ENCODE measurements at regions not wholly inside any gene's neighbourhood (a gene's known extent, or its start where the extent isn't known, plus 50 kb on each side); places are given as distances from the start of the nearest gene placed in this dataset.
"Not testable (repeated sequence)": the region's sequence is repeated elsewhere in the genome, so short reads cannot be mapped to it uniquely, and the experiment has no call there.

DNA sequence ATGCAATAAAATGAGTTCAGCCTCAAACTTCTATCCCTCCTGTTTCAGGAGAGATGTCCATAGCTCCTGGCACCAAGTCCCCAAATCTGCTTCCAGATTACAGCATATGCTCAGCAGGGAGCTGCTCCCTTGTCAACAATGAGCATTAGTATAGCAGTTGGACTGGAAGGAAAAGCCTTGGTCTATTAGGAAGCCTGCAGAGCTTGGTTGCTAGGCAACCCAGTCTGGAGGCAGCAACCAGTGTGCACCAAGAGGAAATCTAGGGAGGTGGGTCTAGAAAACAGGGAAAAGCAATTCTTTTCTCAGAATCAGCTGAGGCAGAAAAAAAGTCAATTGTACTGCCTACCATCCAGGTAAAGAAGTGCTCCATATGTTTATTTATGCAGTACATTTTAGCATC is 229.5 kb upstream of the NMUR2 start:
- DNase-seq = no peak
- Histone ChIP-seq H3K36me3 (ENCODE audit: control insufficient read depth, insufficient read depth, low read length) (no peaks in the 10 kb centered on the region), H3K9me3 (ENCODE audit: control insufficient read depth, low read length) (no peaks in the 10 kb centered on the region), H3K27ac (ENCODE audit: insufficient read depth, low read length, poor library complexity, severe bottlenecking) (no peak overlapping the region), H3K4me3 (ENCODE audit: insufficient read depth, low read depth, low read length, poor library complexity, severe bottlenecking) (no peak overlapping the region), H3K27me3 (replicated peaks; ENCODE audit: control insufficient read depth, insufficient read depth, low read length, poor library complexity, severe bottlenecking) (no peaks in the 10 kb centered on the region), H3K4me1 (ENCODE audit: control insufficient read depth, insufficient read depth, low read length, poor library complexity, severe bottlenecking) (no peaks in the 10 kb centered on the region)

DNA sequence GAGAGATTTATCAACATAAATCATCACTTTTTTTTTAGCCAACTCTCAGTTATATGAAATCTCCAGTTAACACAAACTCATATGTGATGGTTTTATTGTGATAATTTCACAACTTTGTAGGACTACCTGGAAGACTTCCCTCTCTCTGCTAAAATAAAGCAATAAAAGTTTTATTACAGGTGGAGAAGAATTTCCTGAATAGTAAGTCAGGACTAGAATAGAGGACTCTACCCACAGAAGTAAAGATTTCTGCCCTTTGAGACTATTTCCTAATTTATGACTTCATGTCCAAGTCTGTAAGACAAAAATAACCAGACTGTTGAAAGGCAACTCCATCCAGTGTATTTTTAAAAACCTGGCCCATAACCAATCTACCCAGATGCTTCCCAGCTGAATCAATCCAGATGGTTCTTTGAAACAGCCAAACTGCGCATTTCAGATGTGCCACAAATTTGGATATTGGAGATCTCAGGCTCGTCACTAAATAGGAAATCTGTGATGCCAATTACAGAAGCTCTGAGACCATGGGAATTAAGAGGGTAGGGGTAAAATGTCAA is 234.0 kb upstream of the NMUR2 start:
- no peaks in the 10 kb centered on the region for H3K9me3 ChIP-seq (ENCODE audit: control insufficient read depth, low read length)
- H3K36me3 ChIP-seq (ENCODE audit: control insufficient read depth, insufficient read depth, low read length) = no peaks in the 10 kb centered on the region
- DNase-seq = no peak
- no peaks in the 10 kb centered on the region for H3K4me1 ChIP-seq (ENCODE audit: control insufficient read depth, insufficient read depth, low read length, poor library complexity, severe bottlenecking)
- no peak overlapping the region for H3K4me3 ChIP-seq (ENCODE audit: insufficient read depth, low read depth, low read length, poor library complexity, severe bottlenecking)
- no peak overlapping the region for H3K27ac ChIP-seq (ENCODE audit: insufficient read depth, low read length, poor library complexity, severe bottlenecking)
- no peaks in the 10 kb centered on the region for H3K27me3 ChIP-seq (replicated peaks; ENCODE audit: control insufficient read depth, insufficient read depth, low read length, poor library complexity, severe bottlenecking)

DNA sequence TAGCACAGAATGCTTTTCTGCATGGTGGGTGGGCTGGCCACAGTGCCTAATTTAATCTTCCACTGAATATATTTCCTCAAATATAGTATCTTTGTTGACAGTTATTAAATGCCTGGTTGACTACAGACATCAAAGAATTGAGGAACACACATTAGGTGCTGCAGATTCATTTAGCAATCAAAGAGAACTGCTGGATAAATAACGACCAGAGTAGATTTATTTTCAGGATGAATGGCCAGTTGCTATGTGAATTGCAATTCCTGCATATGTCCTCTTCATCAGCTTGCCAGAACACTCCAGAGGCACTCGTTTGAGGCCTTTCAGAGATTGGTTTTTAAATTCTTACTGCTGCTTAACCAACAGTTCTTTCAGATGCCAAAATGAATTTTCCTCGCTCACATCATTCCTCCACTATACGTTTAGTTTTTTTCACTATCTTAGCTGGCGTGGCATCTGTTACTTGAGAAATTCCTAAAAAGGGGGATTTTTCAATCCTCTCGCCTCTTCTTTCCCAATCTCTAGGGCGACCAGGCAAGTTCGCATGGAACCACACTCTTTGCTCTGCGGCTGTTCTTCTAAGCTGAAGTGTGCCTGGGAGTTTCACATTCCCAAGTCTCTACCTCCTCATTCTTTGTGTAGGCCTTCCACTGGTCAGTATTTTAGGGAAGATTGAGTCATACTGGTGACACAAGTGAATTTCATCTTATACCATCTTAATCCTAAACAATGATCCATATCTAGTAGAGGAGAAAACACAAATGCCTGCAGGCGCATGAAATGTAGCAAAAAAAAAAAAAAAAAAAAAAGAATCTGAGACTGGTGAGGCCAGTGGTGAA is 237.1 kb upstream of the NMUR2 start:
- no peak overlapping the region for H3K27ac ChIP-seq (ENCODE audit: insufficient read depth, low read length, poor library complexity, severe bottlenecking)
- no peaks in the 10 kb centered on the region for H3K9me3 ChIP-seq (ENCODE audit: control insufficient read depth, low read length)
- no peaks in the 10 kb centered on the region for H3K27me3 ChIP-seq (replicated peaks; ENCODE audit: control insufficient read depth, insufficient read depth, low read length, poor library complexity, severe bottlenecking)
- no peaks in the 10 kb centered on the region for H3K4me1 ChIP-seq (ENCODE audit: control insufficient read depth, insufficient read depth, low read length, poor library complexity, severe bottlenecking)
- no peak for DNase-seq
- H3K36me3 ChIP-seq (ENCODE audit: control insufficient read depth, insufficient read depth, low read length) = no peaks in the 10 kb centered on the region
- no peak overlapping the region for H3K4me3 ChIP-seq (ENCODE audit: insufficient read depth, low read depth, low read length, poor library complexity, severe bottlenecking)

DNA sequence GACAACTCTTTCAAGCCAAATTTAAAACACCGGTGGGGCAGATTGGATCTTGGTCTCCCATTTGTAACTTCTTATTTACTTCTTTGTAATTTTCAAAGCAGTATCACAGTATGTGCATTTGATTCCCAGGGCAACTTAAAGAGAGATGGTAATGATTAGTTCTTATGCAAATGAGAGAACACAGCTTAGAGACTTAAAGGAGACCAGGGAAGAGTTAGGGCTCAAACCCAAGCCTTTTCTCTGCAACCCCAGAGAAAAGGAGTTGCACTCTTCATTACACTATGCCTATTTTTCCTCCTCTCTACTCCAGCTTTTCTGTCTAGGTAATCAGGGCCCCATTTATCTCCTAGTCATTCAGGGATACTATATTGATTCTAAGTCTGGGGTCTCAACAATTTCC is 237.8 kb upstream of the NMUR2 start:
- Histone ChIP-seq H3K27me3 (replicated peaks; ENCODE audit: control insufficient read depth, insufficient read depth, low read length, poor library complexity, severe bottlenecking) (no peaks in the 10 kb centered on the region), H3K4me1 (ENCODE audit: control insufficient read depth, insufficient read depth, low read length, poor library complexity, severe bottlenecking) (no peaks in the 10 kb centered on the region), H3K27ac (ENCODE audit: insufficient read depth, low read length, poor library complexity, severe bottlenecking) (no peak overlapping the region), H3K9me3 (ENCODE audit: control insufficient read depth, low read length) (no peaks in the 10 kb centered on the region), H3K4me3 (ENCODE audit: insufficient read depth, low read depth, low read length, poor library complexity, severe bottlenecking) (no peak overlapping the region), H3K36me3 (ENCODE audit: control insufficient read depth, insufficient read depth, low read length) (no peaks in the 10 kb centered on the region)
- no peak for DNase-seq

DNA sequence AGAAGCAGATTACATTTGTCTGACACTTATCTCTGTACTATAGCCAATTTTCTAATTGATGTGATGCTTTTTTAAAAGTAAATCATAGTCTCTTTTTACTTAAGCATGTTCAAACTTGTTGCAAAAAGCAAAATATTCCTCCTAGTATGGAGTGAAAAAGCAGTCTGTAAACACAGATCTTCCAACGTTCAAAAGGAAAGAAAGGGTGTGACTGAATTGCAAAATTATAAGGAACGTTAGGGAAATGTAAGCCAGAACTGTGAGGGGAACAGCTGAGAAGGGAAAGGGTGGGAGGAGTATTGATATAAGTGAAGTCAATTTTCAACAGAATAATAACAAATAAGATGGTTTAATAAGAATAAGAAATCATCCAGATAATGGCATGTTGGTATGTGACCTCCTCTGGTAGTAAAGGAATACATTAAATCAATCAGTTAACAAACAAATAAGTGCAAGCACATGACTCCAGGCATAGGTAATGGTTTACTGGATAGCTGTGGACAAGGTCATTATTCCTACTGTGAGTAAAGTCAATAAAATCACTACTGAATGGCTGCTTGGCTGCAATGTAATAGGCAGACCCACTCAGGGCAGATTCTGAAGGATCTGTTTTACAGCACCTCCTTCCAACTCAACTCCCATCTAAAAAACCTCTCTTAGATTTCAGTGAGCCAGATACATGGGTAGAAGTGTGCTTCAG is 239.1 kb upstream of the NMUR2 start:
- H3K4me1 ChIP-seq (ENCODE audit: control insufficient read depth, insufficient read depth, low read length, poor library complexity, severe bottlenecking) = no peaks in the 10 kb centered on the region
- H3K9me3 ChIP-seq (ENCODE audit: control insufficient read depth, low read length) = no peaks in the 10 kb centered on the region
- no peak overlapping the region for H3K27ac ChIP-seq (ENCODE audit: insufficient read depth, low read length, poor library complexity, severe bottlenecking)
- no peak for DNase-seq
- H3K4me3 ChIP-seq (ENCODE audit: insufficient read depth, low read depth, low read length, poor library complexity, severe bottlenecking) = no peak overlapping the region
- H3K36me3 ChIP-seq (ENCODE audit: control insufficient read depth, insufficient read depth, low read length) = no peaks in the 10 kb centered on the region
- H3K27me3 ChIP-seq (replicated peaks; ENCODE audit: control insufficient read depth, insufficient read depth, low read length, poor library complexity, severe bottlenecking) = no peaks in the 10 kb centered on the region

DNA sequence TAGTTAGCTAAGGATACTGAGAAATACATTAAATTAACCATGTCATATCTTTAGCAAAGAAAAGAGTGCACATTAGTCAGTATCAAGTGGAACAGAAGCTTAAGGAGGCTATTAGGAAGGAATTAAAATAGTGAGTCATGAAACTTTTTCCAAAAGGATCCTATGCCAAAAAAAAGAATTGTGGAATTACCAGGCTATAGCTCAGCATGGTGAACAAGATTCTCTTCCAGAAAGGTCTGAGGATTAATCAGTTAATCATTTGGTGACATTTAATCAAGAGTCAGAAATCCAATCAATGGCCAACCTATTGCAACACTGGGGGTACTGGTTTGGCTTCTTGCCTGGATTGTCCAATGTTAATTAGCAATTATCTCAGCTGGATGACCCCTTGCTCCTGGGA is 244.5 kb upstream of the NMUR2 start:
- DNase-seq = no peak
- H3K4me1 ChIP-seq (ENCODE audit: control insufficient read depth, insufficient read depth, low read length, poor library complexity, severe bottlenecking) = no peaks in the 10 kb centered on the region
- H3K4me3 ChIP-seq (ENCODE audit: insufficient read depth, low read depth, low read length, poor library complexity, severe bottlenecking) = no peak overlapping the region
- no peaks in the 10 kb centered on the region for H3K27me3 ChIP-seq (replicated peaks; ENCODE audit: control insufficient read depth, insufficient read depth, low read length, poor library complexity, severe bottlenecking)
- H3K36me3 ChIP-seq (ENCODE audit: control insufficient read depth, insufficient read depth, low read length) = no peaks in the 10 kb centered on the region
- H3K27ac ChIP-seq (ENCODE audit: insufficient read depth, low read length, poor library complexity, severe bottlenecking) = no peak overlapping the region
- no peaks in the 10 kb centered on the region for H3K9me3 ChIP-seq (ENCODE audit: control insufficient read depth, low read length)

DNA sequence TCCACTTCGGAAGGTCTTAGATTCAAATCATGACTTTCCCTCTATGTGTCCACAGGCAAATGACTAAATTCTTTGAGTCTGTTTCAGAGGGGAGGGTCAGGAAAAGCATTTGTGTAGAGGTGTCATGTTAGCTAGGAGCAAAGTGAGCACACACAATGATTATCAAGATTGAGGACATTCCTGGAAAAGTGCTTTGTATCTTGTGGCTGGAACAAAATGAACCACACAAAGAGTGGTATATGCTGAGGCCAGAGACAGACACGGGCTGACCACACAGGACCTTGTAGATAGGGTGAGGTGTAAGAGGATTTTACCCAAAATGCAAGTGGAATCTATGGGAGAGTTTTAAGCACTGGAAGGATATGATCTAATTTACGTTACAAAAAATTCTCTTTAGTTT is 245.3 kb upstream of the NMUR2 start:
- Histone ChIP-seq H3K27me3 (replicated peaks; ENCODE audit: control insufficient read depth, insufficient read depth, low read length, poor library complexity, severe bottlenecking) (no peaks in the 10 kb centered on the region), H3K4me3 (ENCODE audit: insufficient read depth, low read depth, low read length, poor library complexity, severe bottlenecking) (no peak overlapping the region), H3K9me3 (ENCODE audit: control insufficient read depth, low read length) (no peaks in the 10 kb centered on the region), H3K4me1 (ENCODE audit: control insufficient read depth, insufficient read depth, low read length, poor library complexity, severe bottlenecking) (no peaks in the 10 kb centered on the region), H3K27ac (ENCODE audit: insufficient read depth, low read length, poor library complexity, severe bottlenecking) (no peak overlapping the region), H3K36me3 (ENCODE audit: control insufficient read depth, insufficient read depth, low read length) (no peaks in the 10 kb centered on the region)
- DNase-seq = no peak

DNA sequence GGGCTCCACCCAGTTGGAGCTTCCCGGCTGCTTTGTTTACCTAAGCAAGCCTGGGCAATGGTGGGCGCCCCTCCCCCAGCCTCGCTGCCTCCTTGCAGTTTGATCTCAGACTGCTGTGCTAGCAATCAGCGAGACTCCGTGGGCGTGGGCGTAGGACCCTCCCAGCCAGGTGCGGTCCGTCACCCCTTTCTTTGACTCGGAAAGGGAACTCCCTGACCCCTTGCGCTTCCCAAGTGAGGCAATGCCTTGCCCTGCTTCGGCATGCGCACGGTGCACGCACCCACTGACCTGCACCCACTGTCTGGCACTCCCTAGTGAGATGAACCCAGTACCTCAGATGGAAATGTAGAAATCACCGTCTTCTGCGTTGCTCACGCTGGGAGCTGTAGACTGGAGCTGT is 254.4 kb upstream of the NMUR2 start:
- H3K9me3 ChIP-seq (ENCODE audit: control insufficient read depth, low read length); H3K27me3 ChIP-seq (replicated peaks; ENCODE audit: control insufficient read depth, insufficient read depth, low read length, poor library complexity, severe bottlenecking): not testable (repeated sequence)

DNA sequence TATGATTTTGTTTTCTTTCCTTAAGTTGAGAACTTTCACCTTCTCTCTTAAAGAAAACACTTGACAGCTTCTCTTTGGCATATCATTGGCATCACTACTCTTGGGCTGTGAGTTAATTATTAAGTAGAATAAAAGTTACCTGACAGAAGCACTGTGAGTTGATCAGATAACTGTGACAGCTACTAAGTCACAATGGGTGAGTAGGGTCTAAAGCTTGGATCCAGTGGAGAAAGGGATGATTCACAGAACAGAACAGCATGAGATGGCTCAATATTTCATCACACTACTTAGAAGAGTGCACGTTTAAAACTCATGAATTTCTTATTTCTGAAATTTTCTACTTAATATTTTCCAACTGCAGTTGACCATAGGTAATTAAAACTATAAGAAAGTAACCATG is 268.5 kb upstream of the NMUR2 start:
- Histone ChIP-seq H3K4me3 (ENCODE audit: insufficient read depth, low read depth, low read length, poor library complexity, severe bottlenecking) (no peak overlapping the region), H3K9me3 (ENCODE audit: control insufficient read depth, low read length) (no peaks in the 10 kb centered on the region), H3K27me3 (replicated peaks; ENCODE audit: control insufficient read depth, insufficient read depth, low read length, poor library complexity, severe bottlenecking) (no peaks in the 10 kb centered on the region), H3K4me1 (ENCODE audit: control insufficient read depth, insufficient read depth, low read length, poor library complexity, severe bottlenecking) (no peaks in the 10 kb centered on the region), H3K36me3 (ENCODE audit: control insufficient read depth, insufficient read depth, low read length) (no peaks in the 10 kb centered on the region), H3K27ac (ENCODE audit: insufficient read depth, low read length, poor library complexity, severe bottlenecking) (no peak overlapping the region)
- no peak for DNase-seq

More for the DNA sequence above, 254.4 kb upstream of the NMUR2 start:
- H3K36me3 ChIP-seq (ENCODE audit: control insufficient read depth, insufficient read depth, low read length); H3K4me1 ChIP-seq (ENCODE audit: control insufficient read depth, insufficient read depth, low read length, poor library complexity, severe bottlenecking); DNase-seq; H3K4me3 ChIP-seq (ENCODE audit: insufficient read depth, low read depth, low read length, poor library complexity, severe bottlenecking); H3K27ac ChIP-seq (ENCODE audit: insufficient read depth, low read length, poor library complexity, severe bottlenecking): not testable (repeated sequence)

DNA sequence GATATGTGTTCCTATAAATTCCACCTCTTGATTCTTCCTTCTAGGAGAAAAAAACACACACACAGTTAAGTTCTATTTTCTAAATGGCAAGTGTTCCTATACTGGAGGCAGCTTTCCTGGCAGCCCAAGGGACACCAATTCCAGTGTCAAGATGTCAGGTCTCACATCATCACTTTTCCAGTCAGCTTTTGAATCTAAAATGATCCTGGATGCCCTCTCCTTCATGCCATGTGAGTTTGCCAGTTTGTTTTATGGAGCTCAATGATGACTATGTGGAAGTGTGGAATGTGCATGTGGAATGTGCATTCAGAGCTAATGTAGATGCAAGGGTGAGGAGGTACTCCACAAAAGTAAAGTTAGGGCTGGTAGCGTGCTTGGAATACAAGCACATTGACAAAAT is 269.3 kb upstream of the NMUR2 start:
- H3K4me1 ChIP-seq (ENCODE audit: control insufficient read depth, insufficient read depth, low read length, poor library complexity, severe bottlenecking) = no peaks in the 10 kb centered on the region
- no peak overlapping the region for H3K4me3 ChIP-seq (ENCODE audit: insufficient read depth, low read depth, low read length, poor library complexity, severe bottlenecking)
- H3K27ac ChIP-seq (ENCODE audit: insufficient read depth, low read length, poor library complexity, severe bottlenecking) = no peak overlapping the region
- H3K9me3 ChIP-seq (ENCODE audit: control insufficient read depth, low read length) = no peaks in the 10 kb centered on the region
- H3K27me3 ChIP-seq (replicated peaks; ENCODE audit: control insufficient read depth, insufficient read depth, low read length, poor library complexity, severe bottlenecking) = no peaks in the 10 kb centered on the region
- H3K36me3 ChIP-seq (ENCODE audit: control insufficient read depth, insufficient read depth, low read length) = no peaks in the 10 kb centered on the region
- no peak for DNase-seq

All from effector memory CD4-positive, alpha-beta T cell (primary cell).